CD4-positive, alpha-beta T cell treated with Interleukin-4 for 1 hour (primary cell): ENCODE measurements at regions not wholly inside any gene's neighbourhood (a gene's known extent, or its start where the extent isn't known, plus 50 kb on each side); places are given as distances from the start of the nearest gene placed in this dataset.

Source experiments
- DNase-seq, 2 donors: peaks; one replicate each; pipeline ENCODE4 v3.0.0-alpha.2; 2020 to 2022

GRCh38 chr21:18191139-18191538 lies 53.5 kb upstream of the CHODL start:
- no peak for DNase-seq

GRCh38 chr21:18178509-18178908 lies 66.1 kb upstream of the CHODL start:
- DNase-seq = no peak

- DNase-seq = no peak
Observed at GRCh38 chr21:18174370-18174769, 70.3 kb upstream of the CHODL start.

- no peak for DNase-seq
Observed at GRCh38 chr21:18170829-18171228, 73.8 kb upstream of the CHODL start.

GRCh38 chr21:18170221-18170620 lies 74.4 kb upstream of the CHODL start:
- no peak for DNase-seq

GRCh38 chr21:18168108-18168507 lies 76.5 kb upstream of the CHODL start:
- no peak for DNase-seq

GRCh38 chr21:18164933-18165332 lies 79.7 kb upstream of the CHODL start:
- no peak for DNase-seq

GRCh38 chr21:18164483-18164882 lies 80.2 kb upstream of the CHODL start:
- DNase-seq = no peak

- DNase-seq = no peak
Observed at GRCh38 chr21:18163956-18164355, 80.7 kb upstream of the CHODL start.

- no peak for DNase-seq
Observed at GRCh38 chr21:18161841-18162240, 82.8 kb upstream of the CHODL start.

GRCh38 chr21:18157406-18157805 lies 87.2 kb upstream of the CHODL start:
- DNase-seq = no peak

- peak in 1 of 2 donors; percentile 34 for DNase-seq
Observed at GRCh38 chr21:18155508-18156193, 89.0 kb upstream of the CHODL start.

- DNase-seq = no peak
Observed at GRCh38 chr21:18153063-18153462, 91.6 kb upstream of the CHODL start.

GRCh38 chr21:18152371-18152770 lies 92.3 kb upstream of the CHODL start:
- DNase-seq = no peak

- DNase-seq = no peak
Observed at GRCh38 chr21:18151046-18151445, 93.6 kb upstream of the CHODL start.

GRCh38 chr21:18148401-18148800 lies 96.2 kb upstream of the CHODL start:
- DNase-seq = no peak

GRCh38 chr21:18147678-18148077 lies 97.0 kb upstream of the CHODL start:
- no peak for DNase-seq

- no peak for DNase-seq
Observed at GRCh38 chr21:18146820-18147219, 97.8 kb upstream of the CHODL start.

- DNase-seq = no peak
Observed at GRCh38 chr21:18144339-18144738, 100.3 kb upstream of the CHODL start.

- no peak for DNase-seq
Observed at GRCh38 chr21:18142655-18143054, 102.0 kb upstream of the CHODL start.

- DNase-seq = no peak
Observed at GRCh38 chr21:18138507-18138906, 106.1 kb upstream of the CHODL start.

- DNase-seq = no peak
Observed at GRCh38 chr21:18129526-18129925, 115.1 kb upstream of the CHODL start.

- DNase-seq = no peak
Observed at GRCh38 chr21:18118566-18118965, 126.1 kb upstream of the CHODL start.

GRCh38 chr21:18117176-18117575 lies 127.5 kb upstream of the CHODL start:
- DNase-seq = no peak

- no peak for DNase-seq
Observed at GRCh38 chr21:18114810-18115209, 129.8 kb upstream of the CHODL start.
